Iris pigment epithelial cell (primary cell): ENCODE measurements at regions not wholly inside any gene's neighbourhood (a gene's known extent, or its start where the extent isn't known, plus 50 kb on each side); places are given as distances from the start of the nearest gene placed in this dataset.
"Not testable (repeated sequence)": the region's sequence is repeated elsewhere in the genome, so short reads cannot be mapped to it uniquely, and the experiment has no call there.

Experiments used
- DNase-seq: peaks from one replicate; pipeline ENCODE4 v3.0.0-alpha.2; 2011; ENCODE audit warnings: low read depth

GRCh38 chrX:65610481-65610880 is 57.0 kb upstream of the MSN start:
- DNase-seq, result no peak

- DNase-seq, result peak; percentile 70
Measured at GRCh38 chrX:65610040-65610439, 57.4 kb upstream of the MSN start.

GRCh38 chrX:65609237-65609636 is 58.2 kb upstream of the MSN start:
- DNase-seq, result no peak

- DNase-seq, result no peak
Measured at GRCh38 chrX:65608026-65608425, 59.4 kb upstream of the MSN start.

GRCh38 chrX:65607070-65607742 is 60.2 kb upstream of the MSN start:
- peak; percentile 74 for DNase-seq

- no peak for DNase-seq
Measured at GRCh38 chrX:65602221-65602560, 65.3 kb upstream of the MSN start.

- peak; percentile 90 for DNase-seq
Measured at GRCh38 chrX:65601530-65602220, 65.8 kb upstream of the MSN start.

GRCh38 chrX:65601126-65601525 is 66.3 kb upstream of the MSN start:
- DNase-seq, result no peak

- no peak for DNase-seq
Measured at GRCh38 chrX:65600106-65600505, 65.5 kb upstream of the LAS1L start.

GRCh38 chrX:65598559-65599147 is 64.1 kb upstream of the LAS1L start:
- no peak for DNase-seq

- DNase-seq, result peak; percentile 62
Measured at GRCh38 chrX:65596270-65597034, 61.9 kb upstream of the LAS1L start.

- peak; percentile 91 for DNase-seq
Measured at GRCh38 chrX:65595460-65595876, 60.9 kb upstream of the LAS1L start.

- no peak for DNase-seq
Measured at GRCh38 chrX:65591206-65591605, 56.6 kb upstream of the LAS1L start.

GRCh38 chrX:65589304-65589703 is 54.7 kb upstream of the LAS1L start:
- no peak for DNase-seq

GRCh38 chrX:65588795-65589194 is 54.2 kb upstream of the LAS1L start:
- DNase-seq, result no peak

GRCh38 chrX:65587616-65588526 is 53.3 kb upstream of the LAS1L start:
- DNase-seq, result peak; percentile 34

GRCh38 chrX:65586491-65586890 is 51.9 kb upstream of the LAS1L start:
- no peak for DNase-seq

GRCh38 chrX:65585226-65585625 is 50.6 kb upstream of the LAS1L start:
- not testable (repeated sequence) for DNase-seq
